ENCODE measurements at regions not wholly inside any gene's neighbourhood (a gene's known extent, or its start where the extent isn't known, plus 50 kb on each side); places are given as distances from the start of the nearest gene placed in this dataset.

DNA sequence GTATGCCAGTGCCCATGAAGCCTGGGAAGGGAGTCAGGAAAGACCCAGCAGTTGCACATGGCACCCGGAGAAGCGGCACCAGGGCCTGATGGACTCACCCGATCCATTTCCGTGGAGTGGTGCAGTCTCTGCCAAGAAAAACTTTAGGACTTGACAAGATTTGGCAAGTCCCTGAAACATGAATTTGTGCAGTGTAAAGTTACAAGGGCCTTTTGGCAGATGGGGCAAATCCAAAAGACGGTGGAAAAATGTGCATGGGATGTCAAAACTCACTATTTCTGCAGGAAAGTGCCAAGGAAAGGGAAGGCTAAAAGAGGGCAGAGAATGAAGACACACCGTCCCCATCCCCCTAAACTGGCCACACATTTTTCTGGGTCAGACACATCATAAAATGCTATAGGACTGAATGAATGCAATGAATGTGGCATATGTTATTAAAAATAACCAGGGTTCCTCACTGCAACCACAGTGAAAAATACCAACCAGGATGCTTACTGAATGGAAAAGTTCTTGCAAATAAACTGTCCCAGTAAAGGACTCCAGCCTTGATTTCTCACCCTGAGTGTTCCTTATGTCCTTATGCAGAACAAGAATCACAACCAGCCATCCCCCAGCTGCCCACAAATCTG, 173.5 kb upstream of the SIX2 start:
- H3K27ac ChIP-seq (ENCODE audit: low read length), result no peak overlapping the region
- peaks cover under 1% of the 10 kb centered on the region for H3F3A ChIP-seq (ENCODE audit: low read length, unreplicated experiment)
- no peaks in the 10 kb centered on the region for H3K36me3 ChIP-seq (ENCODE audit: low read depth, low read length)
- H3K9me2 ChIP-seq (replicated peaks; ENCODE audit: low read length), result no peaks in the 10 kb centered on the region
- no peak overlapping the region for H3K9ac ChIP-seq (ENCODE audit: low read length)
- H2AFZ ChIP-seq (ENCODE audit: low read length), result no peak overlapping the region
- ChIA-PET CTCF (no interaction called here), POLR2A (ENCODE audit: unreplicated experiment) (no interaction called here)
- H3K4me3 ChIP-seq (ENCODE audit: low read length), result no peak overlapping the region
- ATAC-seq (no peak), DNase-seq (no peak)
- peaks cover 35% of the 10 kb centered on the region for H3K4me1 ChIP-seq (ENCODE audit: insufficient read depth, low read length)
- intact Hi-C loops (cut with micrococcal nuclease), result no loop called here
- no peaks in the 10 kb centered on the region for H3K9me3 ChIP-seq (ENCODE audit: low read length)
- H4K20me1 ChIP-seq (ENCODE audit: low read length), result no peaks in the 10 kb centered on the region
- H3K79me2 ChIP-seq (ENCODE audit: low read length), result no peaks in the 10 kb centered on the region
- no TSS peak for BruUV-seq (replicated peaks)
- TF ChIP-seq, protein P1, sequence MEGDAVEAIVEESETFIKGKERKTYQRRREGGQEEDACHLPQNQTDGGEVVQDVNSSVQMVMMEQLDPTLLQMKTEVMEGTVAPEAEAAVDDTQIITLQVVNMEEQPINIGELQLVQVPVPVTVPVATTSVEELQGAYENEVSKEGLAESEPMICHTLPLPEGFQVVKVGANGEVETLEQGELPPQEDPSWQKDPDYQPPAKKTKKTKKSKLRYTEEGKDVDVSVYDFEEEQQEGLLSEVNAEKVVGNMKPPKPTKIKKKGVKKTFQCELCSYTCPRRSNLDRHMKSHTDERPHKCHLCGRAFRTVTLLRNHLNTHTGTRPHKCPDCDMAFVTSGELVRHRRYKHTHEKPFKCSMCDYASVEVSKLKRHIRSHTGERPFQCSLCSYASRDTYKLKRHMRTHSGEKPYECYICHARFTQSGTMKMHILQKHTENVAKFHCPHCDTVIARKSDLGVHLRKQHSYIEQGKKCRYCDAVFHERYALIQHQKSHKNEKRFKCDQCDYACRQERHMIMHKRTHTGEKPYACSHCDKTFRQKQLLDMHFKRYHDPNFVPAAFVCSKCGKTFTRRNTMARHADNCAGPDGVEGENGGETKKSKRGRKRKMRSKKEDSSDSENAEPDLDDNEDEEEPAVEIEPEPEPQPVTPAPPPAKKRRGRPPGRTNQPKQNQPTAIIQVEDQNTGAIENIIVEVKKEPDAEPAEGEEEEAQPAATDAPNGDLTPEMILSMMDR (conservative IDR thresholded peaks at IDR 0.05; ENCODE audit: low read depth, low read length), result no peak
- TF ChIP-seq EZH2 (IDR thresholded peaks at IDR 0.05; ENCODE audit: low read length, unreplicated experiment) (no peak), EZH2phosphoT487 (IDR thresholded peaks at IDR 0.05; ENCODE audit: borderline replicate concordance, low read length) (no peak)
- H3K27me3 ChIP-seq (ENCODE audit: low read length), result no peaks in the 10 kb centered on the region
- no peak overlapping the region for H3K4me2 ChIP-seq (ENCODE audit: low read length)

DNA sequence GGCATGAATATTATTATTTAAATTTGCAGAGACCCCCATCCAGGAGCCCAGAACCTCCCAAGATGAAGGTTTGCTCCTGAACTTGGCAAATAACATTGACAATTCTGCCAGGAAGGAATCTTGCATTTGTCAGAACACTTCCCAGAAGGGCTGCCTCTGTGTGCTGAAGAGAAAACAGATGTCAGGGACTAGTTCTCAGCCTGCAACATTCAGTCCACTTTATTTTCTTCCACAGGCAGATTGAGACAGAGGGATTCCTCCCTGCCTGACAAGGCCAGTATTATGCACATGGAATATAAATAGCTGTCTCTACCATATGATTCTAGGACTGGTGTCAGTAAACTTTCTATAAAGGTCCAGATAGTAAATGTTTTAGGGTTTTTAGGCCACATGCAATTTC, 171.5 kb upstream of the SIX2 start:
- intact Hi-C loops (cut with micrococcal nuclease), result no loop called here
- Histone ChIP-seq H3K79me2 (ENCODE audit: low read length) (no peaks in the 10 kb centered on the region), H3K9me3 (ENCODE audit: low read length) (no peaks in the 10 kb centered on the region), H3K4me2 (ENCODE audit: low read length) (no peak overlapping the region), H3K9ac (ENCODE audit: low read length) (no peak overlapping the region), H3K27me3 (ENCODE audit: low read length) (no peaks in the 10 kb centered on the region), H4K20me1 (ENCODE audit: low read length) (no peaks in the 10 kb centered on the region), H3K4me1 (ENCODE audit: insufficient read depth, low read length) (peaks cover 54% of the 10 kb centered on the region), H3F3A (ENCODE audit: low read length, unreplicated experiment) (peaks cover 8% of the 10 kb centered on the region), H2AFZ (ENCODE audit: low read length) (no peak overlapping the region), H3K9me2 (replicated peaks; ENCODE audit: low read length) (no peaks in the 10 kb centered on the region), H3K36me3 (ENCODE audit: low read depth, low read length) (peaks cover 12% of the 10 kb centered on the region), H3K4me3 (ENCODE audit: low read length) (no peak overlapping the region), H3K27ac (ENCODE audit: low read length) (no peak overlapping the region)
- TF ChIP-seq EZH2phosphoT487 (IDR thresholded peaks at IDR 0.05; ENCODE audit: borderline replicate concordance, low read length), result no peak
- no peak for TF ChIP-seq EZH2 (IDR thresholded peaks at IDR 0.05; ENCODE audit: low read length, unreplicated experiment)
- TF ChIP-seq, protein P1 (conservative IDR thresholded peaks at IDR 0.05; ENCODE audit: low read depth, low read length), result no peak
- ChIA-PET POLR2A (ENCODE audit: unreplicated experiment) (interaction anchor here (0.7 kb wide), 1 partner anchor 53 kb away, joined by 40 read pairs; no protein-coding TSS in a partner anchor), CTCF (interaction anchor here (0.7 kb wide), 1 partner anchor 10 kb away, joined by 13 read pairs; no protein-coding TSS in a partner anchor)
- BruUV-seq (replicated peaks), result no TSS peak
- no peak for DNase-seq
- no peak for ATAC-seq

DNA sequence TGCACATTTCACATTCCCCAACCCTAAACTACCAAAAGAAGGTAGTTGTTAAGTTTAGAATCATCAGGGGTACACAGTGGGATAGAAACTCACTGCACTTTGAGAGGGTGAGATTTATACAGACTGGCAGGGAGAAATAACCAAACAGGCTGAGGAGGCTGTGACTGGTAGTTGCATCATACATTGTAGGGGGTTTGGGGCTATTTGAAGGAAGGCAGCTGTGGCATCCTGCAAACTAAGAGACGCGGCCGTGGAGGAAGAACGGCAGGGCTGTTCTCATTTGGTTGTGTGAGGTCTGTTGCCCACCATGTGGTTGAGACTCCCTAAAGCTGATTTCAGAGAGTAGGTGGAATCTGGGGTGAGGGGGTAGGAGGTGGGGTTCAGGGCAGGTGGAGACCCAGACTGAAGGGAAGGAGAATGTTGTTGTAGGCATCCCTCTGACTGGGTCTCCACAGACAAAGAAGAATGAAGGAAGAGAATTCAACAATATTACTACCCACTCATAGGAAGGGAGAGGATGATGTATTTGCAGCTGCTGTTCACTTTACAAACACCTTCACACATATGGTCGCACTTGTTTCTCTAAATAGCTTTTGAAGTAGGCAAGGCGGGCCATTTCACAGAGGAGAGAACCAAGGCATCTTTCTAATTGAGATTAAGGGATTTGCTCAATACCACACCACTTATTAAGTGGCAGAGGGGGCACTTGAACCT, 170.9 kb upstream of the SIX2 start:
- CTCF ChIA-PET, result no interaction called here

More for the DNA sequence above, 170.9 kb upstream of the SIX2 start:
- POLR2A ChIA-PET (ENCODE audit: unreplicated experiment), result no interaction called here
- Histone ChIP-seq H4K20me1 (ENCODE audit: low read length) (no peaks in the 10 kb centered on the region), H3K79me2 (ENCODE audit: low read length) (peaks cover 3% of the 10 kb centered on the region), H3K4me2 (ENCODE audit: low read length) (no peak overlapping the region), H3K4me1 (ENCODE audit: insufficient read depth, low read length) (peaks cover 50% of the 10 kb centered on the region), H3K9ac (ENCODE audit: low read length) (no peak overlapping the region), H3K9me2 (replicated peaks; ENCODE audit: low read length) (no peaks in the 10 kb centered on the region), H3K9me3 (ENCODE audit: low read length) (no peaks in the 10 kb centered on the region), H3K4me3 (ENCODE audit: low read length) (no peak overlapping the region), H3K36me3 (ENCODE audit: low read depth, low read length) (peaks cover 14% of the 10 kb centered on the region), H3F3A (ENCODE audit: low read length, unreplicated experiment) (peaks cover 8% of the 10 kb centered on the region), H3K27me3 (ENCODE audit: low read length) (no peaks in the 10 kb centered on the region), H2AFZ (ENCODE audit: low read length) (no peak overlapping the region), H3K27ac (ENCODE audit: low read length) (no peak overlapping the region)
- TF ChIP-seq, protein P1 (conservative IDR thresholded peaks at IDR 0.05; ENCODE audit: low read depth, low read length), result no peak
- no TSS peak for BruUV-seq (replicated peaks)
- DNase-seq, result no peak
- intact Hi-C loops (cut with micrococcal nuclease), result no loop called here
- ATAC-seq, result no peak
